SHP77 treated with DMSO at 0.1 percent for 48 hours (cell line): ENCODE measurements at regions not wholly inside any gene's neighbourhood (a gene's known extent, or its start where the extent isn't known, plus 50 kb on each side); places are given as distances from the start of the nearest gene placed in this dataset.
"Not testable (repeated sequence)": the region's sequence is repeated elsewhere in the genome, so short reads cannot be mapped to it uniquely, and the experiment has no call there.

Source experiments
- DNase-seq: peaks from one replicate; lab custom pipeline; 2025; lab: John Stamatoyannopoulos, UW

DNA sequence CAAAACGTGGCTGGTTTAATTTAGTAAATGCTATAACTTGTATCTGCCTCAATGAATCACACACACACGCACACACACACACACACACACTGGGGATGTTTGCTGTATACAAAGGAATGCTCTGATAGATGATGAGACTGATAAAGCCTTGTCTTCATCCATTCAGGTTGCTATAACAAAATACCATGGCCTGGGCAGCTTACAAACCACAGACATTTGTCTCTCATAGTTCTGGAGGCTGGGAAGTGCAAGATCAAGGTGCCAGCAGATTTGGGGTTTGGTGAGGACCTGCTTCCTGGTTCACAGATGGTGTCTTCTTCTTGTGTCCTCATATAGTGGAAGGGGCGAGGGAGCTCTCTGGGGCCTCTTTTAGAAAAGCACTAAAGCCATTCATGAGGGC is 149.5 kb upstream of the HDAC4 start:
- DNase-seq: no peak

GRCh38 chr2:239549711-239550255 is 149.0 kb upstream of the HDAC4 start:
- no peak for DNase-seq

- DNase-seq: no peak
Observed at GRCh38 chr2:239548965-239549595, 148.3 kb upstream of the HDAC4 start.

GRCh38 chr2:239548451-239548871 is 147.6 kb upstream of the HDAC4 start:
- no peak for DNase-seq

DNA sequence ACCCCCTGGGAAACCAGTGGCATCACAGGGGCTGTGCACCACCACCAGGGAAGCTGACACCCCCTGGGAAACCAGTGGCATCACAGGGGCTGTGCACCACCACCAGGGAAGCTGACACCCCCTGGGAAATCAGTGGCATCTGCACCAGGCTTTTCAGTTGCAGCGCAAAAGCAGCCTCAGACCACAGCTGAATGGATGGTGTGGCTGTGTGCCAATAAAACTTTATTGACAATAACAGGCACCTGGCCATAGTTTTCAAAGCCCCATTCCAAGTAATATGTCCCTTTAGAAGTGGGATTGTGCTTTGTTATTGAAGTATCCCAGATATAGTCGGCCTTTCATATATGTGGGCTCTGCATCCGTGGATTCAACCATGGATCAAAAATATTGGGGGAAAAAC is 146.3 kb upstream of the HDAC4 start:
- not testable (repeated sequence) for DNase-seq

DNA sequence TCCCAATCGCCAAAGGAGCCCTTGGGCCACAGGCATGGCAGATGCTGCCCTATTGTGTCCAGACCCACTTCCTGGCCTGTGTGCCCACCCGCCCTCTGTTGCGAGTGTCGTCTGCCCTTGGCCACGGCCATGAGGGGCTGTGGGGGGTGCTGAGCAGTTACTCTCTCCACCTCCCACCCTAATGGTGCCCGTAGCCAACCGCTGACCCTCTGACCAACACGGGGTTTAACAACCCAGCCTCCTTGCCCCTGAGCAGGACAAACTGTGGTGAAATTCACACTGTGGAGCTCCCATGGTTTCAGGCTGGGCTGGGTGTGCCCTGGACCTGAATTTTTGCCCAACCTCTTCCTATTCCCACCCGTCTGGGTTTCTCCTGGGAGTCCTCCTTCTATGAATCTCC is 145.7 kb upstream of the HDAC4 start:
- DNase-seq: no peak

GRCh38 chr2:239545741-239546392 is 145.0 kb upstream of the HDAC4 start:
- DNase-seq: no peak

DNA sequence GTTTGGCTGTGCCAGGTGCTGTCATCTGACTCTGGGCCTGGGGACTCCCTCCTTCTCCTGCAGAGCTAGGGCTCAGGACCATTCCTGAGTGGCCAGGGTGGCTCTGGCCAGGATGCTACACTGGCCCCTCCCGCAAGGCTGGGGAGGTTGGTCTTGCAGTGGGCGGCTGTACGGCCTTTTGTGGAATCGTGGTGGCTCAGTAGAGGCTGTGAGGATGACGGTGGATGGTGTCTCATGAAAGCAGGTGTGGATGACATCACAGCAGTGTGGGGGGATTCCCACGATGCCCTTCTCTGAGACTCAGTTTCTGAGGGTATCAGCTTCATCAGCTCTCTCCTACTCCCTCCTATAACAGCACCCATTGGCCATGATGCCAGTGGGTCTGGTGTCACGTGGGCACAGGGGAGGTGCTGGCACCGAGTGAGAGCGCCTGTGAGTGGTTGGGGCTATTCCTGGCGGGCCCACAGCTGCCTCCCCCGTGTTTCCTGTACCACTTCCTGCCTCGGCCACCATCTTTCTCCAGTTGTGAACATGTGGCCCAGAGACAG is 144.2 kb upstream of the HDAC4 start:
- DNase-seq: no peak

DNA sequence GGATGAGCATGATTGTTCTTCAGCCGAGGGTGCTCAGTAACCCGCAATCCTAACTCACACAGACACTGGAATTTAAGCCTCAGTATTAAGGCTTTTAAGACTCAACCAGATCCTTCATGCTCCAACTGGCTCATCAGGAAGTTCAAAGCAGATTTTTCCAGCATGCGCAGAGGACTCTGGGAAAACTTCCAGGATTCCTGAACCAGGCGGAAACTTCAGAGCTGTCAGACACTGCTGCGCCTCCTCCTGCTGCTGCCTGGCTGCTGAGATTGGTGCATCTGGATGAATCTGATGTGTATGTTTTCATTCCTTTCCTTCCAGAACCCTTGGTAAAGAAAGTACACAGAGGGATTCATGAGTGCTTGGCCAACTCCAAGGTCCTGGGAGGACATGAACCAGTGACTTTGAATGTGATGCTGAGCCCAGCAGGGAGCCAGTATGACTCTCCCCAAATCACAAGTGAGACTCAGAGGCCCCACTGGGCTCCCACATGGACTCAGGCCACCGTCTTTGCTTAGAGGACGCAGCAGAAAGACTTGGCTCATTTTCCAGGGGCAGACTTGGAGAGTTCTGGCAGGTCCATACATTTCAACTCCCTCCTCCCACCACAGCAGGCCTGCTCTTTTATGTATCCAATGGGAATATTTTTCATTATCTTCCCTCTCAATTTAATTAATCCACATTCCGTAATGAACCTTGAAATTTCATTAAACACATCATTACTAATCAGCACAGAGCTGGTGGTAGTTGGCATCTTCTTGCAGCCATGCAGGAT is 143.5 kb upstream of the HDAC4 start:
- DNase-seq: no peak

DNA sequence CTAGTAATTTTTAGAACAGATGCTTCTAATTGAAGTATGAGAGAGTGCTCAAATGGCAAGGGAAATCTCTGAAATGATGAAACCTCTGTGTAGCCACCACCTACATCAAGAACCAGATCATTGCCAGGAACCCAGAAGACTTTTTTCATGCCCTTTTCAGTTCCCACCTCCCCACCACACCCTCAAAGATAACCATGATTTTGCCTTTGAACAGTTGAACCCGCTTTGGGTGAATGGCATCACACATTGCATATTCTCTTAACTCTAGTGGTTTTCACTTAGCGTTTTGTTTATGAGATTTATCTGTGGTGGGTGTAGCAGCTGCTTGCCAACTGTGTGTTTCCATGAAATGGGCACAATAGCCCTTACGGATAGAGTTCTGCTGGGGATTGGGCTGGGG is 142.9 kb upstream of the HDAC4 start:
- DNase-seq: no peak

- DNase-seq: peak; percentile 69
Observed at GRCh38 chr2:239540174-239540573, 139.4 kb upstream of the HDAC4 start.

- no peak for DNase-seq
Observed at GRCh38 chr2:239539776-239540100, 138.9 kb upstream of the HDAC4 start.

- no peak for DNase-seq
Observed at GRCh38 chr2:239539083-239539775, 138.4 kb upstream of the HDAC4 start.

GRCh38 chr2:239538357-239539052 is 137.7 kb upstream of the HDAC4 start:
- no peak for DNase-seq

DNA sequence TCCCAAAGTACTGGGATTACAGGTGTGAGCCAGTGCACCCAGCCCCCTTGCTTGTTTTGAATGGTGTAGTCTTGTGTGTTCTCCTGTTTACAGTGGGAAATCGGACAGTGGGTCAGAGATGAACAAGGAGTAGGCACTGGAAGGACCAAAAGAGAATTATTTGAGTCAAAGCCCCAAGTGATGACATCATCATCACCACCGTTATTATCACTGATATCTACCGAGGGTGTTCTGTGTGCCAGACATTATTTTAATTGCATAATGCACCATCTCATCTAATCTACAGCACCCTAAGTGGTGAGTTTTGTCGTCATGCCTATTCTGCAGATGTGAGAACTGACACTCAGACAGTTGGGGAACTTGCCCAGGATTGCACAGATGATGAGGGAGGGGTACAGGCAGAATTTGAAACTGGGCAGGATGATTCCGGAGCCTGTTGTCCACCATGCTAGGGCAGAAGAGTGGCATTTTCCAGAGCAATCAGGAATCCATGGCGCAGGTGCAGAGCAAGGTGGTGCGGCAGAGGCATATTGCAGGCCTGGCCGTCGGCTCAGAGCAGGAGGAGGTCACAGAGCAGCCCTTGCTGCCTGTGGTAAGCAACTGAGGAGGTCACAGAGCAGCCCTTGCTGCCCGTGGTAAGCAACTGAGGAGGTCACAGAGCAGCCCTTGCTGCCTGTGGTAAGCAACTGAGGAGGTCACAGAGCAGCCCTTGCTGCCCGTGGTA is 137.0 kb upstream of the HDAC4 start:
- DNase-seq: no peak

- no peak for DNase-seq
Observed at GRCh38 chr2:239536186-239536585, 135.4 kb upstream of the HDAC4 start.

DNA sequence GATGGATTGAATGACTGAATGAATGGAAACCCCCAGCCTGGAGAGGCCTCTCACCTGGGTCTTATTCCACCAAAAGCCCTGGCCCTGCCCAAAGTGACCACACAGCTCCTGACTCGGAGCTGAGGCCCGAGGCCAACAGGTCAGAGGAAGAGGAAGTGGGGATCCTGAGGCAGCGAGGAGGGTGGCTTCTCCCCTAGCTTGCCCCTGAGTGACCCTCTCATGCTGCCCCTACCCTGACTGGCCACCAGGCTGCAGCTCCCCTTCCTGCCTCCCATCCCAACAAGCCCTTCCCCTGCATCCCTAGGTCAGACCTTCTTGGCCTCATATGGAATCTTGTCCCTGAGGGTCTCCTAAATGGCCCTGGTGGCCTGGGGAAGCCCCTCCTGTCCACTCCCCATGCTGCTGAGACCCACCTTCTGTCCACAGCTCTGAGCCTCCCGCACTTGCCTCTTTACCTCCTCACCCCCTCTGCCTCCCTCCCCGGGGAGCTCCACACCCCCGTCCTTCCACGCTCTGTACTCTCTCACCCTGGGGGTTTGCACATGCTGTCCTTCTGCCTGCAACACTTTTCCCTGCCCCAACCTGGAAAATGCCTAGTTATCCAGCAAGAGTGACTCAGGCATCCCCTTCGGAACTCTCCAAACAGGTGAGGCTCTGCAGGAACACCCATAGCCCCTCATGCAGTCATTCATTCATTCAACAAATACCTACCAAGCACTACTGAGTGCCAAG is 134.8 kb upstream of the HDAC4 start:
- DNase-seq: no peak

- peak; percentile 95 for DNase-seq
Observed at GRCh38 chr2:239534581-239535412, 134.0 kb upstream of the HDAC4 start.
